ENCODE measurements at regions not wholly inside any gene's neighbourhood (a gene's known extent, or its start where the extent isn't known, plus 50 kb on each side); places are given as distances from the start of the nearest gene placed in this dataset.
"Not testable (repeated sequence)": the region's sequence is repeated elsewhere in the genome, so short reads cannot be mapped to it uniquely, and the experiment has no call there.

DNA sequence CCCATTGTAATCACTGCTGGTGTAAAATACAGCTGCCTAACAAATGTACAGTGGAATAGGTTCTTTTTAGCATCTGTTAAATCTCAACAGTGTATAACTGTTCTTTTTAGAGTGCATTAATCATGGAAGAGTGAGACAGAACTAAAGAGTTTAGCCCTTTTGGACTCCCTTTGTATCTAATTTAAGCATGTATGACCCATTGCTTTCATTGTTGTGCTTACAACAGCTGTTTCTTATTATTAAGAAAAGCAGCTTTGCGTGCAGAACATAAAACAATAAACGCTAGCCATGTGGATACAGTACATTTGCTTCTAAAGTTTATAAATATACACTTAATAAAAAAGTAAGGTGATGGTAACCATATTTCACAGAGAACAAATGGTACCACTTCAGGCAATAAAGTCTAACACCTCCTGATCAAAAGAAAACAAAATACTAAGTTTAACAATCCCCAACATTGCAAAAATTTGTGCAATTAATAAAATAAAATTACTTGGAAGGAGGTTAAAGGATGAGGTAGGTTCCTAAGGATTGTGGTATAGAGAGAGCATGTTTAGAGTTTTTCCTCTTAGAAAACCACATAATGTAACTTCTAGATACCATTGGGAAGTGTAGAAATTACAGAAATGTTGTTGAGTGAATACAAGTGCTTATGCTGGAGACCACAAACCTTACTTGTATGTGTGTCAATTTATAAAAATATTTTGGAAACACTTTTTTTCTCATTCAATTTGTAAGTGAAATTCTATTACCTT, 448.7 kb downstream of the SLC6A15 start:
- Mint-ChIP-seq H3K27me3 (no peaks in the 10 kb centered on the region), H3K36me3 (ENCODE audit: low read depth) (no peaks in the 10 kb centered on the region), H3K9me3 (no peaks in the 10 kb centered on the region), H3K4me1 (no peaks in the 10 kb centered on the region), H3K27ac (no peak overlapping the region), H3K4me3 (no peak overlapping the region)
- POLR2A ChIA-PET: no interaction called here
- CTCF ChIA-PET: no interaction called here
- no peak for DNase-seq

DNA sequence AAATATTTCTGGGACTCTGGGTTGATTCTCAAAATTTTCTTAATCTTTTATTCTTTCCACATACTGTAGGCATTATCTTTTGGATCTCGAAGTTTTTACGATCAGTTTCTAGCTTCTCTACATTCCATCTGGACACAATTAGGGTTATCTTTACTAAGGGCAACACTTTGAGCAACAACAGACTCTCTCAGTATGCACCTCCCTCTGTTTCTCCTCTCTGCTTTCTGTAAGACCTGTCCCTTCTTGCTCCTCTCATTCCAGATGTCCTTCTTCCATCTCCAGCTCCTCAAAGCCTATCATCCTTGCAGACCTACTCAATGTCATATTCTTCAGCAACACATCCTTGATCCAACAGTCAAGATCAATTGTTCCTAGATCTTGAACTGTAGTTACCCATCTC, 457.0 kb downstream of the SLC6A15 start:
- ChIA-PET CTCF (no interaction called here), POLR2A (no interaction called here)
- Mint-ChIP-seq H3K27me3 (no peaks in the 10 kb centered on the region), H3K36me3 (ENCODE audit: low read depth) (no peaks in the 10 kb centered on the region), H3K27ac (no peak overlapping the region), H3K4me3 (no peak overlapping the region), H3K4me1 (no peaks in the 10 kb centered on the region), H3K9me3 (no peaks in the 10 kb centered on the region)
- no peak for DNase-seq

DNA sequence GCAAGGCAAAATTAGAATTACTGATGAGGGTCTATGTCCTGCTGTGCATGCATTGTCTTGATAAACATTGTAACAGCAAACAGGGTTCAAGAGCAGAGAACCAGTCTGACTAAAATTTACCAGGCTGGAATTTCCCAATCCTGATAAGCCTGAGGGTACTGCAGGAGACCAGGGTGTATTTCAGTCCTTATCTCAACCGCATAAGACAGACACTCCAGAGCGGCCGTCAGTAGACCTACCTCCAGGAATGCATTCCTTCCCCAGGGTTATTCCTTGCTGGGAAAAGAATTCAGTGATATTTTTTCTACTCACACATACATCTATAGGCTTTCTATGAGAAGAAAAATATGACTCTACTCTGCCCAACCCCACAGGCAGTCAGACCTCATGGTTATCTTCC, 466.1 kb downstream of the SLC6A15 start:
- H3K27ac Mint-ChIP-seq; H3K4me3 Mint-ChIP-seq; POLR2A ChIA-PET; H3K36me3 Mint-ChIP-seq (ENCODE audit: low read depth); DNase-seq; H3K27me3 Mint-ChIP-seq; H3K4me1 Mint-ChIP-seq; H3K9me3 Mint-ChIP-seq; CTCF ChIA-PET: not testable (repeated sequence)

DNA sequence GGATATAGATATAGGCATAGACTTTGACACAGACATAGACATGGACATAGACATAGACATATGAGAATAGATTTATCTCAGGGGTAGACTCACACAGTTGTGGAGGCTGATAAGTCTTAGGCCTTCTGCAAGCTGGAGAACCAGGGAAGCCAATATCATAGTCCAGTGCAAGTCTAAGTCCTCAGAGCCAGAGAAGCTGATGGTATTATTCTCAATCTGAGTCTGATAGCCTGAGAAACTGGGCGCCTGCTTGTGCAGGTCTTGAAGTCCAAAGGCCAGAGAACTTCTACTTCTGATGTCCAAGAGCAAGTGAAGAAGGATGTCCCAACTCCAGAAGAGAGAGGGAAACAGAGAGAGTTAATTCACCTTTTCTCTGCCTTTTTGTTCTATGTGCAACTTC, 476.5 kb downstream of the SLC6A15 start:
- ChIA-PET POLR2A (no interaction called here), CTCF (no interaction called here)
- Mint-ChIP-seq H3K27me3 (no peaks in the 10 kb centered on the region), H3K4me3 (no peak overlapping the region), H3K4me1 (no peaks in the 10 kb centered on the region), H3K36me3 (ENCODE audit: low read depth) (no peaks in the 10 kb centered on the region), H3K9me3 (no peaks in the 10 kb centered on the region), H3K27ac (no peak overlapping the region)
- DNase-seq: no peak

DNA sequence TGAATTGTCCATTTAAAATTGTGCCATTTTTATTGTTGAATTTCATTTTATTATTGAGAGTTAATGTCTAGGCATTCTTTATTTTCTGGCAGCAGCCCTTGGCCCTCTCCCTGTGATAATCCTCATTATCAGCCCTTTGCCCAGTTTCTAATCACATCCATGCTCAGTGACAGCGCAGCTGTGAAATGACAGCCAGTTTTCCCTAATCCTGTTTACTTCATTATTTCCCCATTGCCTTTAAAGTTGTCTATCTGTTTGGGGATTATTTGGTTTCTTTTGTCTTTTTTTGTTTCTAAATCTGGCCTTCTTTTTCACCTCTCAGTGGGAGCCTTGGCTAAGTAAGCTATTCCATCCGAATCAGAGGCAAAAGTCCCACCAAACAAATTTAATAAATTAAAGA, 476.9 kb downstream of the SLC6A15 start:
- H3K4me3 Mint-ChIP-seq: no peak overlapping the region
- H3K27ac Mint-ChIP-seq: no peak overlapping the region
- no peaks in the 10 kb centered on the region for H3K36me3 Mint-ChIP-seq (ENCODE audit: low read depth)
- no peaks in the 10 kb centered on the region for H3K9me3 Mint-ChIP-seq
- no peak for DNase-seq
- H3K4me1 Mint-ChIP-seq: no peaks in the 10 kb centered on the region
- no peaks in the 10 kb centered on the region for H3K27me3 Mint-ChIP-seq
- ChIA-PET CTCF (no interaction called here), POLR2A (no interaction called here)

DNA sequence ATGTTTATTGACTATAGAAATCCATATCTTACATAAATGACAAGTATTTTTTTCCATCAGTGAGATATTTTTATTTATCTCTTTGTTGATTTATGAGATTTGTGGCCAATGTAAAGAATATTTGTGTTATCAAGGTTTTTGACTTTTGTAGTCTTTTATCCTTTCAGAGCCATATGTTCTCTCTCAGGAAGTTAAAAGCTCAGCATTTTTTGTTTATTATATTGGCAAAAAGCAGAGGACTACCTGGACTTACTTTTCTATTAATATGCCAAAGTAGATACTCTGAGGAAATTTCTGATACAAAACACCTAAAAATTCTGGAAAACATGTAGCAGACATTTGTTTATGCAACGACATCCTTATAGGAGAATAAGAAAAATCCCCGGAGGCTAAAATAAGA, 490.3 kb downstream of the SLC6A15 start:
- ChIA-PET POLR2A (no interaction called here), CTCF (no interaction called here)
- H3K27me3 Mint-ChIP-seq: no peaks in the 10 kb centered on the region
- no peaks in the 10 kb centered on the region for H3K4me1 Mint-ChIP-seq
- no peak overlapping the region for H3K4me3 Mint-ChIP-seq
- no peaks in the 10 kb centered on the region for H3K9me3 Mint-ChIP-seq
- no peak overlapping the region for H3K27ac Mint-ChIP-seq
- no peaks in the 10 kb centered on the region for H3K36me3 Mint-ChIP-seq (ENCODE audit: low read depth)
- no peak for DNase-seq

DNA sequence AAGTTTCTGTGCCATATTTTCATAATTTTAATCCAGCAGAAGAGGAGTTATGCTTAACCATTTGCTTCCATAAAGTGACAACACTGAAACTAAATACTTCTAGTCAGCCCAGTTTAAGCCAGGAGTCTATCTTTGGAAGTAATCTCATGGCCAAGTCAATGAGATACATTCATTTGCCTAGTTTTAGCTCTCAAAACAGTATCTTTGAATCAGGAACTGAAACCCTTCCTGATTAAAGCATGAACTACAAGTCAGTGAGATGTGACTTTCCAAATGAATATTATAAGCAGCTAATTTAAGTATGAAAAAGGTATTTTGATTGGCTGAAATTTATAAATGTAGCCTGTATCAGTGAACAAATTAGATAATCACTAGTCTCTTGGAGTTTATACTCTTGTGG, 491.5 kb downstream of the SLC6A15 start:
- Mint-ChIP-seq H3K27ac (no peak overlapping the region), H3K4me1 (no peaks in the 10 kb centered on the region), H3K4me3 (no peak overlapping the region), H3K9me3 (no peaks in the 10 kb centered on the region), H3K27me3 (no peaks in the 10 kb centered on the region), H3K36me3 (ENCODE audit: low read depth) (no peaks in the 10 kb centered on the region)
- ChIA-PET CTCF (no interaction called here), POLR2A (no interaction called here)
- DNase-seq: no peak

DNA sequence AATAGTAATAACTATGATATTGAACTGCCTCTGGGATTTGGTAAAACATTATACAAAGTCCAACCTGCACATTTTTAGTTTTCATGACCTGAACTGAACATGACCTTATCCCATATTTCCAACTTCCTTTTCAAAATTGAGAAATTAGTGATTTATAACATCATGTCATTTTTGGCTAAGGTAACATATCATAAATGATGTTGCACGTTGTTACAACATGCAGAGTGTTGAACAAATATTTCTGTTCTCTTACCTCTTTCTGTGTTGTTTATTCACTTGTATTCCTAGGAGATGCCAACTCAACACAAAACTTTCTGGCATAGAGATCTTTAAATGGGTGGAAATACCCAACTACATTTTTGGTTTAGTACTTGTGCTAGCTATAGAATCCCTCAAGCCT, 496.0 kb downstream of the SLC6A15 start:
- Mint-ChIP-seq H3K4me1 (no peaks in the 10 kb centered on the region), H3K36me3 (ENCODE audit: low read depth) (no peaks in the 10 kb centered on the region), H3K27me3 (no peaks in the 10 kb centered on the region), H3K9me3 (no peaks in the 10 kb centered on the region), H3K27ac (no peak overlapping the region), H3K4me3 (no peak overlapping the region)
- no peak for DNase-seq
- POLR2A ChIA-PET: no interaction called here
- CTCF ChIA-PET: no interaction called here

DNA sequence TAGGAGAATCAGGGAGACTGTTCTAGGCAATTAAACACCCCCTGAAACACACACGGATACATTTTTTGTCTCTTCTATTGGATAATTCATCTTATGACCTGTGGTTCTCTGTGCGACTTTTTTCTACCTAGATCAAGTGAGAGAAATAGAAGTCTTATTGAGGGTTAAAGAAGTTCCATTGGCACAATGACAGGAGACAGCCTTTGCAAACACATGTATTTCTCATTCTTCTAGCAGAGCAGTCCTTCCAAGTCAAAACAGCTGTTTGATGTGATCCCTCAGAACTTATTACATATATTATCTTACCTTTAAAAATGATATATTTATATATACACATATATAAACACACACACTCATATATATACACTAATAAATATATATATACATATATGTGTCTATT, 496.7 kb downstream of the SLC6A15 start:
- ChIA-PET POLR2A (no interaction called here), CTCF (no interaction called here)
- H3K36me3 Mint-ChIP-seq (ENCODE audit: low read depth): no peaks in the 10 kb centered on the region
- no peaks in the 10 kb centered on the region for H3K27me3 Mint-ChIP-seq
- H3K4me3 Mint-ChIP-seq: no peak overlapping the region
- no peak for DNase-seq
- H3K4me1 Mint-ChIP-seq: no peaks in the 10 kb centered on the region
- H3K27ac Mint-ChIP-seq: no peak overlapping the region
- H3K9me3 Mint-ChIP-seq: peaks cover 3% of the 10 kb centered on the region

DNA sequence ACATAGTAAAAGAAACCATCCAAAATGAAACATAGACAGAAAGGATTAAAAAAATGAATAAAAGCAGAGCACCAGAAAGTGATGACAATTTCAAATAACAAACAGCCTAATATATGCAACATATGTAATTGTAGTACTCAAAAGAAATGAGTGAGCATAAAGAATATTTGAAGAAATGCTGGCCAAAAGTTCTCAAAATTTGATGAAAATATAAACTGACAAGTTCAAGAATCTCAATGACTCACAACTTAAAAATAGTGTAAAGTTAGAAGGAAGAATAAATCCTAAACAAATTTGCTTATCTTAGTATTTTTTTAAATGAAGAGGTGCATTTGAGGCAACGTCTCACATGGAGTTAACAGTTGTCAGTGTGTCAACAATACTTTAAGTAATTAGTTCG, 498.9 kb downstream of the SLC6A15 start:
- peaks cover 3% of the 10 kb centered on the region for H3K9me3 Mint-ChIP-seq
- no peaks in the 10 kb centered on the region for H3K27me3 Mint-ChIP-seq
- POLR2A ChIA-PET: no interaction called here
- no peak for DNase-seq
- no peak overlapping the region for H3K27ac Mint-ChIP-seq
- no peaks in the 10 kb centered on the region for H3K4me1 Mint-ChIP-seq
- no peaks in the 10 kb centered on the region for H3K36me3 Mint-ChIP-seq (ENCODE audit: low read depth)
- CTCF ChIA-PET: no interaction called here
- H3K4me3 Mint-ChIP-seq: no peak overlapping the region

DNA sequence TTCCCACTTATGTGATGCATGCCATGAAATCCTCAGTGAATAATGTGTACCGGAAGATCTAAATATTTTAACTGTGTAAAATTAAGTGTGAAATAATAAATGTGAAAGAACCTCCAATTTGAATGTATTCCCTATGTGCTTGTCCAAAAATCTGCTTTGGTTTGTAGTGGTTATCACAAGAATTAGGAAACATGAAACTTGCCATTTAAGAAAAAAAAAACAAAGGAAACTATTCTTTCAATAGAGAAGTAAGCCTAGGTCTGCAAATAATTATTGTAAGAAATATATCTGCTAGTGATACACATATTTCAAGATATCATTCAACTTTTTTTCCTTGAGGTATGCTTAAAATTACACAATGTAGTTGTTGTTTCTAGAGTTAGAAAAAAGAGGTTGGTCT, 500.4 kb downstream of the SLC6A15 start:
- CTCF ChIA-PET: no interaction called here
- Mint-ChIP-seq H3K4me3 (no peak overlapping the region), H3K9me3 (peaks cover 3% of the 10 kb centered on the region), H3K27me3 (no peaks in the 10 kb centered on the region), H3K4me1 (no peaks in the 10 kb centered on the region), H3K27ac (no peak overlapping the region), H3K36me3 (ENCODE audit: low read depth) (no peaks in the 10 kb centered on the region)
- POLR2A ChIA-PET: no interaction called here
- no peak for DNase-seq

DNA sequence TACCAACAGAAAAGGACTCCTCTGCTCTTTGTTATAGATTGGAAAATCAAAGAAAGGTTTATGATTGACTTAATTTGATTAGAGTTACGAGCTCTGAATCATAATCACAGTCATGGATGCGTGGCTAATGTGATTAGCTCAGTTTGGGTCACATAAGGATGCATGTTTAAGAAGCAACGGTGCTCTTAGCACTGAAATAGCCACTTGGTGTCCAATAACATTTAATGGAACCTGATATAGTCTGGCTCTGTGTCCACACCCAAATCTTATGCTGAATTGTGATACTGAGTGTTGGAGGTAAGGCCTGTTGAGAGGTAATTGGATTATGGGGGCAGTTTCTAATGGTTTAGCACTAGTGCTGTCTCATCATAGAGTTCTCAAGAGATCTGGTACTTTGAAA, 501.6 kb downstream of the SLC6A15 start:
- ChIA-PET CTCF (no interaction called here), POLR2A (no interaction called here)
- Mint-ChIP-seq H3K4me1 (no peaks in the 10 kb centered on the region), H3K27ac (no peak overlapping the region), H3K9me3 (peaks cover 3% of the 10 kb centered on the region), H3K27me3 (no peaks in the 10 kb centered on the region), H3K4me3 (no peak overlapping the region), H3K36me3 (ENCODE audit: low read depth) (no peaks in the 10 kb centered on the region)
- no peak for DNase-seq

DNA sequence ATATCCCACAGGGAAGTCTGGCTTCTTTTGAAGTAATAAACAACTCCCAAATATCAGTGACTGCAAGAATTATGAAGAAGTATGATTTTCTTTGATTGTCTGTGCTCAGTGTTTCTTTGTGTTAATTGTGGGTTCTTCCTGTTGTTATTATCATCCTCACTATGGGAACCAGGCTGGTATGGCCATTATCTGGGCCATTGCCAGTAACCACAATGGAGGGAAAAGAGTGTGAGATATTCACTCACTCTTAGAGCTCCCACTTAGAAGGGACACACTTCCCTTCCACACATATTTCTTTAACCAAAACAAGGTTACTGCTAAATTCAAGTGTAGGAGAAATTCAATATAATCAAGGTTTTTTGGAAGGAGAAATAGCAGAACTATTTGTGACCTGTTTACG, 503.7 kb downstream of the SLC6A15 start:
- Mint-ChIP-seq H3K4me1 (no peaks in the 10 kb centered on the region), H3K36me3 (ENCODE audit: low read depth) (no peaks in the 10 kb centered on the region), H3K27ac (no peak overlapping the region), H3K4me3 (no peak overlapping the region), H3K27me3 (no peaks in the 10 kb centered on the region), H3K9me3 (peaks cover 6% of the 10 kb centered on the region)
- CTCF ChIA-PET: no interaction called here
- DNase-seq: no peak
- POLR2A ChIA-PET: no interaction called here

DNA sequence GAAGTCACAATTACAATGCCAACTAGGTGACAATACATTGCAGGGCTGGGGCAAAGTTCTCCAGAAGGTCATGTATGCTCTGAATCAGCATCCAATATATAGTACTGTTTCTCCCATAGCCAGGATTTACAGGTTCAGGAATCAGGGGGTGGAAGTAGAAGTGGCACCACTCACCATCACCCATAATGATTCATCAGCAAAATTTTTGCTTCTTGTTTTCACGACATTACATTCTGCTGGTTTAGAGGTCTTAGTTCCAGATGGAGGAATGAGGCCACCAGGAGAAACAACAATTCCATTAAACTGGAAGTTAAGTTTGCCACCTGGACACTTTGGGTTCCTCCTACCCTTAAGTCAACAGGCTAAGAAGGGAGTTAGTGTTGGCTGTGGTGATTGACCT, 505.9 kb downstream of the SLC6A15 start:
- POLR2A ChIA-PET; CTCF ChIA-PET; H3K4me1 Mint-ChIP-seq; H3K9me3 Mint-ChIP-seq; H3K36me3 Mint-ChIP-seq (ENCODE audit: low read depth); H3K27me3 Mint-ChIP-seq; H3K4me3 Mint-ChIP-seq; DNase-seq; H3K27ac Mint-ChIP-seq: not testable (repeated sequence)

DNA sequence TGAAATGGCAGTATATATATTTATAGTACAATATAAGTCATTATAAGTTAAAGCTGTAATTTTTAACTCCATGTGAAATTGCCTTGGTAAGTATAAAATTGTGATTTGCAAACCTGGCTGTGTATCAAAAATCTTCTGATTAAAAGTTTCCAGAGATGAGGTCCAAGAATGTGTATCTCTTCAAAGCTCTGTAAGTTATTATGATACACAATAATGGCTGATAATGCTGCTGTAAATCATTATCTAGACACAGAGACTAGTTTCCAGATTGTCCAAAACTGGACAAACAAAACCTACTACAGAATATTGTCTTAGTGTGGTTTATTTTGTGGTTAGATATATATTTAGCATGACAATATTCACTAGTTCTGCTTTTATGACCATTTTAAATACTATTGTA, 514.8 kb downstream of the SLC6A15 start:
- CTCF ChIA-PET: no interaction called here

More for the DNA sequence above, 514.8 kb downstream of the SLC6A15 start:
- H3K4me3 Mint-ChIP-seq: no peak overlapping the region
- no peak overlapping the region for H3K27ac Mint-ChIP-seq
- no peaks in the 10 kb centered on the region for H3K27me3 Mint-ChIP-seq
- no peaks in the 10 kb centered on the region for H3K4me1 Mint-ChIP-seq
- POLR2A ChIA-PET: no interaction called here
- DNase-seq: no peak
- no peaks in the 10 kb centered on the region for H3K9me3 Mint-ChIP-seq
- H3K36me3 Mint-ChIP-seq (ENCODE audit: low read depth): no peaks in the 10 kb centered on the region

Measured in activated CD4-positive, alpha-beta memory T cell treated with anti-CD3 and anti-CD28 coated beads, Interleukin-2, amount 10 ng/mL, durations not matched to agents 7 days and 5 days (primary cell).